GM23338 (cell line): ENCODE measurements at regions not wholly inside any gene's neighbourhood (a gene's known extent, or its start where the extent isn't known, plus 50 kb on each side); places are given as distances from the start of the nearest gene placed in this dataset.

Experiments used
- ATAC-seq: fragments of 200-7000 bp; cut with Tn5 transposase; 3 replicates; pipeline ENCODE4 v1.9.1; 2020
- DNase-seq: peaks from one replicate; pipeline ENCODE4 v3.0.0-alpha.2; 2015; ENCODE audit warnings: low spot score
- H2AFZ ChIP-seq: fragments of 200-600 bp; sonication (generic); 2 replicates; pipeline ENCODE4 v1.8.0; 2016; ENCODE audit warnings: antibody characterized with exemption, mild to moderate bottlenecking, moderate library complexity
- H3F3A ChIP-seq: fragments of 200-600 bp; sonication (generic); replicated peaks from 2 replicates; pipeline ENCODE4 v1.8.0; 2017; ENCODE audit warnings: antibody characterized with exemption, mixed run types, low read depth
- H3K27ac ChIP-seq: fragments of 200-600 bp; sonication (generic); 2 replicates; pipeline ENCODE4 v1.6.1; 2016; ENCODE audit warnings: low read depth
- H3K27me3 ChIP-seq: fragments of 200-600 bp; sonication (generic); 2 replicates; pipeline ENCODE4 v1.8.0; 2016; ENCODE audit warnings: mild to moderate bottlenecking, mixed run types, moderate library complexity; ENCODE audit not compliant: insufficient read depth
- H3K36me3 ChIP-seq: fragments of 200-600 bp; sonication (generic); 2 replicates; pipeline ENCODE4 v1.8.0; 2016; ENCODE audit warnings: mild to moderate bottlenecking; ENCODE audit not compliant: insufficient read depth
- H3K4me1 ChIP-seq: fragments of 200-600 bp; sonication (generic); 2 replicates; pipeline ENCODE4 v1.8.0; 2016; ENCODE audit warnings: mild to moderate bottlenecking, moderate library complexity; ENCODE audit not compliant: insufficient read depth
- H3K4me2 ChIP-seq: fragments of 200-600 bp; sonication (generic); 2 replicates; pipeline ENCODE4 v1.7.1; 2017; ENCODE audit warnings: mixed run types
- H3K4me3 ChIP-seq: fragments of 200-600 bp; sonication (generic); 2 replicates; pipeline ENCODE4 v1.6.1; 2016; ENCODE audit warnings: mixed run types
- H3K79me2 ChIP-seq: fragments of 200-600 bp; sonication (generic); replicated peaks from 2 replicates; pipeline ENCODE4 v1.8.0; 2017; ENCODE audit warnings: mild to moderate bottlenecking; ENCODE audit not compliant: insufficient read depth
- H3K9me2 ChIP-seq: fragments of 200-600 bp; sonication (generic); 2 replicates; pipeline ENCODE4 v1.8.0; 2017; ENCODE audit not compliant: insufficient read depth
- H4K20me1 ChIP-seq: fragments of 200-600 bp; sonication (generic); replicated peaks from 2 replicates; pipeline ENCODE4 v1.8.0; 2017; ENCODE audit warnings: mild to moderate bottlenecking; ENCODE audit not compliant: insufficient read depth
- H3K27ac Mint-ChIP-seq: 2 replicates; pipeline ENCODE4 v1.8.0; 2020; ENCODE audit warnings: inconsistent platforms, mild to moderate bottlenecking, moderate library complexity, mixed read lengths
- H3K27me3 Mint-ChIP-seq: 3 replicates; pipeline ENCODE4 v1.8.0; 2022; ENCODE audit warnings: low read depth, mild to moderate bottlenecking, moderate library complexity, mixed read lengths, inconsistent platforms; ENCODE audit not compliant: insufficient read depth, poor library complexity
- H3K36me3 Mint-ChIP-seq: 3 replicates; pipeline ENCODE4 v1.8.0; 2021; ENCODE audit warnings: low read depth, mild to moderate bottlenecking, inconsistent platforms, moderate library complexity, mixed read lengths
- H3K4me1 Mint-ChIP-seq: 3 replicates; pipeline ENCODE4 v1.8.0; 2020; ENCODE audit warnings: mild to moderate bottlenecking, inconsistent platforms, mixed read lengths
- H3K4me3 Mint-ChIP-seq: 3 replicates; pipeline ENCODE4 v1.8.0; 2021; ENCODE audit warnings: moderate library complexity, mild to moderate bottlenecking, inconsistent platforms, mixed read lengths
- H3K9me3 Mint-ChIP-seq: 3 replicates; pipeline ENCODE4 v1.8.0; 2020; ENCODE audit warnings: moderate library complexity, mild to moderate bottlenecking, inconsistent platforms, mixed read lengths
- CREB1 ChIP-seq: fragments of 250-450 bp; sonication (Bioruptor Pico); IDR thresholded peaks from 2 replicates; pipeline ENCODE4 v1.5.0; 2020; ENCODE audit warnings: low read depth, mild to moderate bottlenecking, moderate library complexity
- EZH2 ChIP-seq: fragments of 200-600 bp; sonication (generic); IDR thresholded peaks from one replicate; pipeline ENCODE4 v1.8.0; 2017; ENCODE audit warnings: antibody characterized with exemption, mild to moderate bottlenecking, low read depth; ENCODE audit not compliant: unreplicated experiment
- EZH2phosphoT487 ChIP-seq: fragments of 200-600 bp; sonication (generic); IDR thresholded peaks from one replicate; pipeline ENCODE4 v1.8.1; 2018; ENCODE audit warnings: antibody characterized with exemption; ENCODE audit not compliant: unreplicated experiment
- JUNB ChIP-seq: IDR thresholded peaks from one replicate; pipeline ENCODE4 v1.6.1; 2016; ENCODE audit warnings: antibody characterized with exemption; ENCODE audit not compliant: unreplicated experiment
- NANOG ChIP-seq: IDR thresholded peaks from 2 replicates; pipeline ENCODE4 v1.6.1; 2016; ENCODE audit warnings: antibody characterized with exemption, borderline replicate concordance
- POLR2AphosphoS5 ChIP-seq: IDR thresholded peaks from 2 replicates; pipeline ENCODE4 v1.6.1; 2016; ENCODE audit warnings: antibody characterized with exemption, low read depth
- STAT1 ChIP-seq: IDR thresholded peaks from one replicate; pipeline ENCODE4 v1.6.1; 2016; ENCODE audit warnings: antibody characterized with exemption; ENCODE audit not compliant: unreplicated experiment
- ZNF114 ChIP-seq: fragments of 250-450 bp; sonication (Bioruptor Pico); IDR thresholded peaks from 2 replicates; pipeline ENCODE4 v1.5.0; 2020; ENCODE audit warnings: mild to moderate bottlenecking, moderate library complexity
- ZNF331 ChIP-seq: fragments of 250-450 bp; sonication (Bioruptor Pico); IDR thresholded peaks from 2 replicates; pipeline ENCODE4 v1.5.0; 2020; ENCODE audit warnings: low read depth, mild to moderate bottlenecking, moderate library complexity
- TF ChIP-seq, protein P1 (sequence below), 2 experiments: fragments of 200-600 bp in 1 of 2; sonication (generic) in 1 of 2; conservative IDR thresholded peaks; 2 replicates each; pipeline versions ENCODE4 v1.5.1 to v1.6.1; 2016 to 2017; ENCODE audit warnings: antibody characterized with exemption in 2 of 2, low read depth in 2 of 2, mild to moderate bottlenecking in 2 of 2, moderate library complexity in 1 of 2
- TF ChIP-seq, protein P2 (sequence below): fragments of 250-450 bp; sonication (Bioruptor Pico); IDR thresholded peaks from 2 replicates; pipeline ENCODE4 v1.5.0; 2020; ENCODE audit warnings: mild to moderate bottlenecking, moderate library complexity
- TF ChIP-seq, protein P3 (sequence below): IDR thresholded peaks from one replicate; pipeline ENCODE4 v1.6.1; 2018; ENCODE audit warnings: antibody characterized with exemption; ENCODE audit not compliant: unreplicated experiment

DNA sequence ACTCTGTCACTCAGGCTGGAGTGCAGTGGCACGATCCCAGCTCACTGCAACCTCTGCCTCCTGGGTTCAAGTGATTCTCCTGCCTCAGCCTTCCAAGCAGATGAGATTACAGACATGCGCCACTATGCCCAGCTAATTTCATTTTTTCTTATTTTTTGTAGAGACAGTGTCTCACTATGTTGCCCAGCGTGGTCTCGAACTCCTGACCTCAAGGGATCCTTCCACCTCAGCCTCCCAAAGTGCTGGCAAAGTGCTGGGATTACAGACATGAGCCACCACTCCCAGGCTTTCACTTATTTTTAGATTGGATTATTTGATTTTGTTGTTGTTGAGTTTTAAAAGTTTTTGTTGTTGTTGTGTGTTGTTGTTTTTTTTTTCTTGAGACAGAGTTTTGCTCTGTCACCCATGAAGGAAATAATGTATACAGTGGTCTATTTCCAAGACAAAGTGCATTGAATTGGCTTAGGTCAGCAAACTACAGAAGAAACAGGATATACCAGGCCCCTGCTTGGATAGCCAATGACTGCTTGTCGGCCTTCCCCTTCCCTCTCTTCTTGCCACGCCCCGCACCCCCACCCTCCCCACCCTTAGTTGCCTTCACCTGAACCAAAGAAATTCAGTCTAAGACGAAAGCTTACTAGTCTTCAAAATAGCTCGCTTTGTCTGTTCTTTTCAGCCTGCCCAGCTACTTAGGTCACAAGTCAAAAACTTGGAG is 91.8 kb upstream of the CLDN5 start:
- no peak overlapping the region for H3K27ac ChIP-seq
- no peaks in the 10 kb centered on the region for H4K20me1 ChIP-seq
- Mint-ChIP-seq H3K27me3 (peaks cover 8% of the 10 kb centered on the region), H3K36me3 (no peaks in the 10 kb centered on the region), H3K27ac (no peak overlapping the region), H3K4me1 (peaks cover 47% of the 10 kb centered on the region), H3K4me3 (no peak overlapping the region), H3K9me3 (no peaks in the 10 kb centered on the region)
- no peaks in the 10 kb centered on the region for H3K36me3 ChIP-seq
- H3F3A ChIP-seq = peaks cover 8% of the 10 kb centered on the region
- no peaks in the 10 kb centered on the region for H3K79me2 ChIP-seq
- H3K4me1 ChIP-seq = peaks cover 7% of the 10 kb centered on the region
- ATAC-seq (peak; percentile 55), DNase-seq (peak; percentile 57)
- TF ChIP-seq POLR2AphosphoS5 = no peak
- TF ChIP-seq, protein P1, sequence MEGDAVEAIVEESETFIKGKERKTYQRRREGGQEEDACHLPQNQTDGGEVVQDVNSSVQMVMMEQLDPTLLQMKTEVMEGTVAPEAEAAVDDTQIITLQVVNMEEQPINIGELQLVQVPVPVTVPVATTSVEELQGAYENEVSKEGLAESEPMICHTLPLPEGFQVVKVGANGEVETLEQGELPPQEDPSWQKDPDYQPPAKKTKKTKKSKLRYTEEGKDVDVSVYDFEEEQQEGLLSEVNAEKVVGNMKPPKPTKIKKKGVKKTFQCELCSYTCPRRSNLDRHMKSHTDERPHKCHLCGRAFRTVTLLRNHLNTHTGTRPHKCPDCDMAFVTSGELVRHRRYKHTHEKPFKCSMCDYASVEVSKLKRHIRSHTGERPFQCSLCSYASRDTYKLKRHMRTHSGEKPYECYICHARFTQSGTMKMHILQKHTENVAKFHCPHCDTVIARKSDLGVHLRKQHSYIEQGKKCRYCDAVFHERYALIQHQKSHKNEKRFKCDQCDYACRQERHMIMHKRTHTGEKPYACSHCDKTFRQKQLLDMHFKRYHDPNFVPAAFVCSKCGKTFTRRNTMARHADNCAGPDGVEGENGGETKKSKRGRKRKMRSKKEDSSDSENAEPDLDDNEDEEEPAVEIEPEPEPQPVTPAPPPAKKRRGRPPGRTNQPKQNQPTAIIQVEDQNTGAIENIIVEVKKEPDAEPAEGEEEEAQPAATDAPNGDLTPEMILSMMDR (conservative IDR thresholded peaks at IDR 0.05; ENCODE audit: low read depth in 2 of 2) = no peak
- no peak for TF ChIP-seq EZH2phosphoT487
- TF ChIP-seq, protein P2, sequence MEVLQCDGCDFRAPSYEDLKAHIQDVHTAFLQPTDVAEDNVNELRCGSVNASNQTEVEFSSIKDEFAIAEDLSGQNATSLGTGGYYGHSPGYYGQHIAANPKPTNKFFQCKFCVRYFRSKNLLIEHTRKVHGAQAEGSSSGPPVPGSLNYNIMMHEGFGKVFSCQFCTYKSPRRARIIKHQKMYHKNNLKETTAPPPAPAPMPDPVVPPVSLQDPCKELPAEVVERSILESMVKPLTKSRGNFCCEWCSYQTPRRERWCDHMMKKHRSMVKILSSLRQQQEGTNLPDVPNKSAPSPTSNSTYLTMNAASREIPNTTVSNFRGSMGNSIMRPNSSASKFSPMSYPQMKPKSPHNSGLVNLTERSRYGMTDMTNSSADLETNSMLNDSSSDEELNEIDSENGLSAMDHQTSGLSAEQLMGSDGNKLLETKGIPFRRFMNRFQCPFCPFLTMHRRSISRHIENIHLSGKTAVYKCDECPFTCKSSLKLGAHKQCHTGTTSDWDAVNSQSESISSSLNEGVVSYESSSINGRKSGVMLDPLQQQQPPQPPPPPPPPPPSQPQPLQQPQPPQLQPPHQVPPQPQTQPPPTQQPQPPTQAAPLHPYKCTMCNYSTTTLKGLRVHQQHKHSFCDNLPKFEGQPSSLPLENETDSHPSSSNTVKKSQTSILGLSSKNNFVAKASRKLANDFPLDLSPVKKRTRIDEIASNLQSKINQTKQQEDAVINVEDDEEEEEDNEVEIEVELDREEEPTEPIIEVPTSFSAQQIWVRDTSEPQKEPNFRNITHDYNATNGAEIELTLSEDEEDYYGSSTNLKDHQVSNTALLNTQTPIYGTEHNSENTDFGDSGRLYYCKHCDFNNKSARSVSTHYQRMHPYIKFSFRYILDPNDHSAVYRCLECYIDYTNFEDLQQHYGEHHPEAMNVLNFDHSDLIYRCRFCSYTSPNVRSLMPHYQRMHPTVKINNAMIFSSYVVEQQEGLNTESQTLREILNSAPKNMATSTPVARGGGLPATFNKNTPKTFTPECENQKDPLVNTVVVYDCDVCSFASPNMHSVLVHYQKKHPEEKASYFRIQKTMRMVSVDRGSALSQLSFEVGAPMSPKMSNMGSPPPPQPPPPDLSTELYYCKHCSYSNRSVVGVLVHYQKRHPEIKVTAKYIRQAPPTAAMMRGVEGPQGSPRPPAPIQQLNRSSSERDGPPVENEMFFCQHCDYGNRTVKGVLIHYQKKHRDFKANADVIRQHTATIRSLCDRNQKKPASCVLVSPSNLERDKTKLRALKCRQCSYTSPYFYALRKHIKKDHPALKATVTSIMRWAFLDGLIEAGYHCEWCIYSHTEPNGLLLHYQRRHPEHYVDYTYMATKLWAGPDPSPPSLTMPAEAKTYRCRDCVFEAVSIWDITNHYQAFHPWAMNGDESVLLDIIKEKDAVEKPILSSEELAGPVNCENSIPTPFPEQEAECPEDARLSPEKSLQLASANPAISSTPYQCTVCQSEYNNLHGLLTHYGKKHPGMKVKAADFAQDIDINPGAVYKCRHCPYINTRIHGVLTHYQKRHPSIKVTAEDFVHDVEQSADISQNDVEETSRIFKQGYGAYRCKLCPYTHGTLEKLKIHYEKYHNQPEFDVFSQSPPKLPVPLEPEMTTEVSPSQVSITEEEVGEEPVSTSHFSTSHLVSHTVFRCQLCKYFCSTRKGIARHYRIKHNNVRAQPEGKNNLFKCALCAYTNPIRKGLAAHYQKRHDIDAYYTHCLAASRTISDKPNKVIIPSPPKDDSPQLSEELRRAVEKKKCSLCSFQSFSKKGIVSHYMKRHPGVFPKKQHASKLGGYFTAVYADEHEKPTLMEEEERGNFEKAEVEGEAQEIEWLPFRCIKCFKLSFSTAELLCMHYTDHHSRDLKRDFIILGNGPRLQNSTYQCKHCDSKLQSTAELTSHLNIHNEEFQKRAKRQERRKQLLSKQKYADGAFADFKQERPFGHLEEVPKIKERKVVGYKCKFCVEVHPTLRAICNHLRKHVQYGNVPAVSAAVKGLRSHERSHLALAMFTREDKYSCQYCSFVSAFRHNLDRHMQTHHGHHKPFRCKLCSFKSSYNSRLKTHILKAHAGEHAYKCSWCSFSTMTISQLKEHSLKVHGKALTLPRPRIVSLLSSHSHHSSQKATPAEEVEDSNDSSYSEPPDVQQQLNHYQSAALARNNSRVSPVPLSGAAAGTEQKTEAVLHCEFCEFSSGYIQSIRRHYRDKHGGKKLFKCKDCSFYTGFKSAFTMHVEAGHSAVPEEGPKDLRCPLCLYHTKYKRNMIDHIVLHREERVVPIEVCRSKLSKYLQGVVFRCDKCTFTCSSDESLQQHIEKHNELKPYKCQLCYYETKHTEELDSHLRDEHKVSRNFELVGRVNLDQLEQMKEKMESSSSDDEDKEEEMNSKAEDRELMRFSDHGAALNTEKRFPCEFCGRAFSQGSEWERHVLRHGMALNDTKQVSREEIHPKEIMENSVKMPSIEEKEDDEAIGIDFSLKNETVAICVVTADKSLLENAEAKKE (CRISPR knock-in tag) = no peak
- no peak for TF ChIP-seq NANOG
- TF ChIP-seq JUNB = no peak
- no peak for TF ChIP-seq STAT1
- TF ChIP-seq ZNF331 (CRISPR knock-in tag) = no peak
- TF ChIP-seq, protein P3, sequence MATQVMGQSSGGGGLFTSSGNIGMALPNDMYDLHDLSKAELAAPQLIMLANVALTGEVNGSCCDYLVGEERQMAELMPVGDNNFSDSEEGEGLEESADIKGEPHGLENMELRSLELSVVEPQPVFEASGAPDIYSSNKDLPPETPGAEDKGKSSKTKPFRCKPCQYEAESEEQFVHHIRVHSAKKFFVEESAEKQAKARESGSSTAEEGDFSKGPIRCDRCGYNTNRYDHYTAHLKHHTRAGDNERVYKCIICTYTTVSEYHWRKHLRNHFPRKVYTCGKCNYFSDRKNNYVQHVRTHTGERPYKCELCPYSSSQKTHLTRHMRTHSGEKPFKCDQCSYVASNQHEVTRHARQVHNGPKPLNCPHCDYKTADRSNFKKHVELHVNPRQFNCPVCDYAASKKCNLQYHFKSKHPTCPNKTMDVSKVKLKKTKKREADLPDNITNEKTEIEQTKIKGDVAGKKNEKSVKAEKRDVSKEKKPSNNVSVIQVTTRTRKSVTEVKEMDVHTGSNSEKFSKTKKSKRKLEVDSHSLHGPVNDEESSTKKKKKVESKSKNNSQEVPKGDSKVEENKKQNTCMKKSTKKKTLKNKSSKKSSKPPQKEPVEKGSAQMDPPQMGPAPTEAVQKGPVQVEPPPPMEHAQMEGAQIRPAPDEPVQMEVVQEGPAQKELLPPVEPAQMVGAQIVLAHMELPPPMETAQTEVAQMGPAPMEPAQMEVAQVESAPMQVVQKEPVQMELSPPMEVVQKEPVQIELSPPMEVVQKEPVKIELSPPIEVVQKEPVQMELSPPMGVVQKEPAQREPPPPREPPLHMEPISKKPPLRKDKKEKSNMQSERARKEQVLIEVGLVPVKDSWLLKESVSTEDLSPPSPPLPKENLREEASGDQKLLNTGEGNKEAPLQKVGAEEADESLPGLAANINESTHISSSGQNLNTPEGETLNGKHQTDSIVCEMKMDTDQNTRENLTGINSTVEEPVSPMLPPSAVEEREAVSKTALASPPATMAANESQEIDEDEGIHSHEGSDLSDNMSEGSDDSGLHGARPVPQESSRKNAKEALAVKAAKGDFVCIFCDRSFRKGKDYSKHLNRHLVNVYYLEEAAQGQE = no peak
- no peak for TF ChIP-seq CREB1
- TF ChIP-seq ZNF114 (CRISPR knock-in tag) = no peak
- no peak for TF ChIP-seq EZH2
- H3K27me3 ChIP-seq = no peaks in the 10 kb centered on the region
- no peak overlapping the region for H2AFZ ChIP-seq
- no peaks in the 10 kb centered on the region for H3K9me2 ChIP-seq
- H3K4me2 ChIP-seq = 0 out of 2 replicates have a peak overlapping the region, but pooled peaks have one; percentile 16
- no peak overlapping the region for H3K4me3 ChIP-seq
